ENCODE measurements at regions not wholly inside any gene's neighbourhood (a gene's known extent, or its start where the extent isn't known, plus 50 kb on each side); places are given as distances from the start of the nearest gene placed in this dataset.
"Not testable (repeated sequence)": the region's sequence is repeated elsewhere in the genome, so short reads cannot be mapped to it uniquely, and the experiment has no call there.

- H3K36me3 ChIP-seq (ENCODE audit: control insufficient read depth, low read depth, low read length); H3K27me3 ChIP-seq (ENCODE audit: control insufficient read depth, insufficient read depth, low read length); H3K27ac ChIP-seq (ENCODE audit: low read length); H3K9ac ChIP-seq (ENCODE audit: low read length); H3K4me3 ChIP-seq (ENCODE audit: low read length): not testable (repeated sequence)
- Histone ChIP-seq H3K4me1 (ENCODE audit: control insufficient read depth, low read depth, low read length) (peaks cover 24% of the 10 kb centered on the region), H3K9me3 (ENCODE audit: control insufficient read depth, low read depth, low read length) (peaks cover 12% of the 10 kb centered on the region)
Measured at GRCh38 chr18:42337337-42337736, 382.3 kb downstream of the PIK3C3 start.

- Histone ChIP-seq H3K27me3 (ENCODE audit: control insufficient read depth, insufficient read depth, low read length) (no peaks in the 10 kb centered on the region), H3K27ac (ENCODE audit: low read length) (no peak overlapping the region), H3K9ac (ENCODE audit: low read length) (no peak overlapping the region), H3K4me3 (ENCODE audit: low read length) (no peak overlapping the region), H3K4me1 (ENCODE audit: control insufficient read depth, low read depth, low read length) (peaks cover 24% of the 10 kb centered on the region), H3K9me3 (ENCODE audit: control insufficient read depth, low read depth, low read length) (peaks cover 12% of the 10 kb centered on the region), H3K36me3 (ENCODE audit: control insufficient read depth, low read depth, low read length) (no peaks in the 10 kb centered on the region)
Measured at GRCh38 chr18:42338683-42339082, 383.6 kb downstream of the PIK3C3 start.

GRCh38 chr18:42339372-42339771 lies 384.3 kb downstream of the PIK3C3 start:
- H3K4me3 ChIP-seq (ENCODE audit: low read length) = no peak overlapping the region
- H3K9me3 ChIP-seq (ENCODE audit: control insufficient read depth, low read depth, low read length) = peaks cover 12% of the 10 kb centered on the region
- H3K36me3 ChIP-seq (ENCODE audit: control insufficient read depth, low read depth, low read length) = no peaks in the 10 kb centered on the region
- no peak overlapping the region for H3K27ac ChIP-seq (ENCODE audit: low read length)
- H3K27me3 ChIP-seq (ENCODE audit: control insufficient read depth, insufficient read depth, low read length) = no peaks in the 10 kb centered on the region
- peaks cover 24% of the 10 kb centered on the region for H3K4me1 ChIP-seq (ENCODE audit: control insufficient read depth, low read depth, low read length)
- no peak overlapping the region for H3K9ac ChIP-seq (ENCODE audit: low read length)

GRCh38 chr18:42340423-42341009 lies 385.5 kb downstream of the PIK3C3 start:
- Histone ChIP-seq H3K27me3 (ENCODE audit: control insufficient read depth, insufficient read depth, low read length) (no peaks in the 10 kb centered on the region), H3K4me3 (ENCODE audit: low read length) (no peak overlapping the region), H3K27ac (ENCODE audit: low read length) (no peak overlapping the region), H3K4me1 (ENCODE audit: control insufficient read depth, low read depth, low read length) (peaks cover 24% of the 10 kb centered on the region), H3K9ac (ENCODE audit: low read length) (no peak overlapping the region), H3K9me3 (ENCODE audit: control insufficient read depth, low read depth, low read length) (peaks cover 12% of the 10 kb centered on the region), H3K36me3 (ENCODE audit: control insufficient read depth, low read depth, low read length) (no peaks in the 10 kb centered on the region)

GRCh38 chr18:42341423-42341822 lies 386.4 kb downstream of the PIK3C3 start:
- Histone ChIP-seq H3K4me3 (ENCODE audit: low read length) (no peak overlapping the region), H3K36me3 (ENCODE audit: control insufficient read depth, low read depth, low read length) (no peaks in the 10 kb centered on the region), H3K27ac (ENCODE audit: low read length) (no peak overlapping the region), H3K9me3 (ENCODE audit: control insufficient read depth, low read depth, low read length) (peaks cover 12% of the 10 kb centered on the region), H3K9ac (ENCODE audit: low read length) (no peak overlapping the region), H3K27me3 (ENCODE audit: control insufficient read depth, insufficient read depth, low read length) (no peaks in the 10 kb centered on the region), H3K4me1 (ENCODE audit: control insufficient read depth, low read depth, low read length) (peaks cover 24% of the 10 kb centered on the region)

GRCh38 chr18:42348722-42349121 lies 393.7 kb downstream of the PIK3C3 start:
- Histone ChIP-seq H3K4me3 (ENCODE audit: low read length) (no peak overlapping the region), H3K36me3 (ENCODE audit: control insufficient read depth, low read depth, low read length) (no peaks in the 10 kb centered on the region), H3K27ac (ENCODE audit: low read length) (no peak overlapping the region), H3K27me3 (ENCODE audit: control insufficient read depth, insufficient read depth, low read length) (no peaks in the 10 kb centered on the region), H3K9me3 (ENCODE audit: control insufficient read depth, low read depth, low read length) (no peaks in the 10 kb centered on the region), H3K9ac (ENCODE audit: low read length) (no peak overlapping the region), H3K4me1 (ENCODE audit: control insufficient read depth, low read depth, low read length) (no peaks in the 10 kb centered on the region)

GRCh38 chr18:42351455-42351854 lies 396.4 kb downstream of the PIK3C3 start:
- Histone ChIP-seq H3K9me3 (ENCODE audit: control insufficient read depth, low read depth, low read length) (no peaks in the 10 kb centered on the region), H3K27ac (ENCODE audit: low read length) (no peak overlapping the region), H3K9ac (ENCODE audit: low read length) (no peak overlapping the region), H3K36me3 (ENCODE audit: control insufficient read depth, low read depth, low read length) (no peaks in the 10 kb centered on the region), H3K4me1 (ENCODE audit: control insufficient read depth, low read depth, low read length) (no peaks in the 10 kb centered on the region), H3K4me3 (ENCODE audit: low read length) (no peak overlapping the region), H3K27me3 (ENCODE audit: control insufficient read depth, insufficient read depth, low read length) (no peaks in the 10 kb centered on the region)

GRCh38 chr18:42360716-42361115 lies 405.7 kb downstream of the PIK3C3 start:
- no peak overlapping the region for H3K9ac ChIP-seq (ENCODE audit: low read length)
- H3K27ac ChIP-seq (ENCODE audit: low read length) = no peak overlapping the region
- no peaks in the 10 kb centered on the region for H3K36me3 ChIP-seq (ENCODE audit: control insufficient read depth, low read depth, low read length)
- no peaks in the 10 kb centered on the region for H3K9me3 ChIP-seq (ENCODE audit: control insufficient read depth, low read depth, low read length)
- H3K27me3 ChIP-seq (ENCODE audit: control insufficient read depth, insufficient read depth, low read length) = no peaks in the 10 kb centered on the region
- no peaks in the 10 kb centered on the region for H3K4me1 ChIP-seq (ENCODE audit: control insufficient read depth, low read depth, low read length)
- no peak overlapping the region for H3K4me3 ChIP-seq (ENCODE audit: low read length)

- no peaks in the 10 kb centered on the region for H3K9me3 ChIP-seq (ENCODE audit: control insufficient read depth, low read depth, low read length)
- no peaks in the 10 kb centered on the region for H3K27me3 ChIP-seq (ENCODE audit: control insufficient read depth, insufficient read depth, low read length)
- H3K9ac ChIP-seq (ENCODE audit: low read length) = no peak overlapping the region
Measured at GRCh38 chr18:42363446-42364441, 408.7 kb downstream of the PIK3C3 start.

GRCh38 chr18:42364766-42365165 lies 409.7 kb downstream of the PIK3C3 start:
- H3K27ac ChIP-seq (ENCODE audit: low read length) = no peak overlapping the region
- no peak overlapping the region for H3K4me3 ChIP-seq (ENCODE audit: low read length)
- H3K27me3 ChIP-seq (ENCODE audit: control insufficient read depth, insufficient read depth, low read length) = no peaks in the 10 kb centered on the region
- peaks cover 5% of the 10 kb centered on the region for H3K4me1 ChIP-seq (ENCODE audit: control insufficient read depth, low read depth, low read length)
- H3K9me3 ChIP-seq (ENCODE audit: control insufficient read depth, low read depth, low read length) = no peaks in the 10 kb centered on the region
- no peak overlapping the region for H3K9ac ChIP-seq (ENCODE audit: low read length)
- no peaks in the 10 kb centered on the region for H3K36me3 ChIP-seq (ENCODE audit: control insufficient read depth, low read depth, low read length)

More at GRCh38 chr18:42363446-42364441, 408.7 kb downstream of the PIK3C3 start:
- Histone ChIP-seq H3K4me1 (ENCODE audit: control insufficient read depth, low read depth, low read length) (no peaks in the 10 kb centered on the region), H3K4me3 (ENCODE audit: low read length) (no peak overlapping the region), H3K36me3 (ENCODE audit: control insufficient read depth, low read depth, low read length) (no peaks in the 10 kb centered on the region), H3K27ac (ENCODE audit: low read length) (no peak overlapping the region)

- Histone ChIP-seq H3K9me3 (ENCODE audit: control insufficient read depth, low read depth, low read length) (no peaks in the 10 kb centered on the region), H3K9ac (ENCODE audit: low read length) (no peak overlapping the region), H3K36me3 (ENCODE audit: control insufficient read depth, low read depth, low read length) (no peaks in the 10 kb centered on the region), H3K27me3 (ENCODE audit: control insufficient read depth, insufficient read depth, low read length) (no peaks in the 10 kb centered on the region), H3K4me1 (ENCODE audit: control insufficient read depth, low read depth, low read length) (peaks cover 5% of the 10 kb centered on the region), H3K27ac (ENCODE audit: low read length) (no peak overlapping the region), H3K4me3 (ENCODE audit: low read length) (no peak overlapping the region)
Measured at GRCh38 chr18:42365591-42365990, 410.6 kb downstream of the PIK3C3 start.
